NCI-H345 (cell line): ENCODE measurements at regions not wholly inside any gene's neighbourhood (a gene's known extent, or its start where the extent isn't known, plus 50 kb on each side); places are given as distances from the start of the nearest gene placed in this dataset.
A peak's percentile ranks its signal among the peaks of the same experiment; 100 is the strongest.

Experiments
- DNase-seq: peaks from one replicate; lab custom pipeline; 2025; lab: John Stamatoyannopoulos, UW

DNA sequence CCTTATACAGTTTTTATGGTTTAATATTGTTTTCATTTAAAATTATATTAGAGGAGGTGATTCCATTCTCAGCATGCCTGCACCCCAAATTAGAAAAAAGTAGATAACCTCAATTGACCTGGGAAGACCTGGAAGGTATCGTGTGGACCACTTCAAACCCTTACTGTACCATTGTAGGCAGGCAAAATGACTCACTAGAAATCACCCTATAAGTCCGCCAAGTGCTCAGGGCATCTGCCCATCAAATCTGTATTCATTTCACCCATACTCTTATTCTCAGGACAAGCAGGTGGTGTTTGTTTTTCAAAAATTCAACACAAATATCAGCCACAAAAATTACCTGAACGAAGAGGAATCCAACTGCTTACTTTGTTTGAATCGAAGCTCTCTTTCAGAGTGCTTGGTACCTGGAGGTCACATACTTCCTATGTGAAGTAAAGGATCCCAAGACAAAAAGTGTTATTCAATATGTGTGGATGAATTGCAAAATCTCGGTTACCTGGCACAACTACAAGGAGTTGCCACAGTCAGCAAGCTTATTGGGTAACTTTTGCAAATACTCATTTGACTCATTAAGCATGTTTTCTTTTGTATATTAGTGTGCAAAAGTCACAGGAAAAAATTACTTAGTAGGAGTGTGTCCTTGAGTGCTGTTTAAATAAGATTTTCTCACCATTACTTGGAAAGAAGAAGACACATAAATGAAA lies 216.2 kb downstream of the ENC1 start:
- no peak for DNase-seq

DNA sequence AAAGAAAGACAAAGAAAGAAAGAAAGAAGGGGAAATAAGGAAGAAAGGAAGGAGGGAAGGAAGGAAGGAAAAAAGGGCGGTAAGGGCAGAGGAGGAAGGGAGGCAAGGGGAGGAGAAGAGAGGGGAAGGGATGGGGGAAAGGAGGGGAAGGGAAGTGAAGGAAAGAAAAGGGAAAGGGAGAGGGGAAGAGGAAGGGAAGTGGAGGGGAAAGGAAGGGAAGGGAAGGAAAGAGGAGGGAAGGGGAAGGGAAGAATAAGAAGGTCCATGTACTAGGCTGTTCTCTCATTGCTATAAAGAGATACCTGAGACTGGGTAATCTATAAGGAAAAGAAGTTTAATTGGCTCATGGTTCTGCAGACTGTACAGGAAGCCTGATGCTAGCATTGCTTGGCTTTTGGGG lies 217.1 kb downstream of the ENC1 start:
- DNase-seq = no peak

GRCh38 chr5:74422671-74423070 lies 217.9 kb downstream of the ENC1 start:
- no peak for DNase-seq

- no peak for DNase-seq
These were observed 218.5 kb downstream of the ENC1 start for GRCh38 chr5:74422030-74422429.

DNA sequence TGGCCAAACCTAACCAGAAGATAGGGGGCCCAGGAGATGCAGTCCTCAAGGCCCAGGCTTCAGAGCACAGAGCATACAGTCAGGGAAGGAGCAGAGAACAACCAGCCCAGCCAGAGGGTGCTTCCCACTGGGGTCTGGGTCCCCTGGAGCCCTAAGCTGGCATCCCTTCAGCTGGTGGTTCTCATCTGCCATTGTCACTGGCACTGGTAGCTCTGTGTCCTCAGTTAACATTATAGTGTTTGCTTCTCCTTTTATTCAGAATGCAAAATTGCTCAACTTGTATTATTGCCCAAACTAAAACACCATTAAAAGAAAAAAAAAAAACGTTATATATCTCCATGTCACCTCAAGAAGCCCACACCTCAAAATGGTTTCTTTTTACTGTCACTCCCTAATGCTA lies 219.2 kb downstream of the ENC1 start:
- DNase-seq = no peak

DNA sequence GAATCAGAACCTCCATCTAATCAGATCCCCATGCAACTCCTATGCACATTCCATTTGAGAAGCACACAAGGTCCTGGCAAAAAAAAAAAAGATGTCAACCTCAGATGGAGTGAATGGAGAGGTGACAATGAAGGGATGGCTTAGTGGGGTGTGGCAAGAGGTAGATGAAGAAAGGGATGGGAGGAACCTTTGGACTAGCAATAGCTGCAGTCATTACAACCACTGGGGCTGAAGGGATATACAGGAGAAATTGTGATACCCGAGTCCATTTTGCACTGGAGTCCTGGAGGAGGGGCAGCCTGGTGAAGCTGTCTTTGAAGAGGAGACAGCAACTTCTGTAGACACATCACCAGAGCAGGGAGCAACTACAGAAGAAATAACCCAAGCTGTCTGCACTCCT lies 219.6 kb downstream of the ENC1 start:
- DNase-seq = no peak

DNA sequence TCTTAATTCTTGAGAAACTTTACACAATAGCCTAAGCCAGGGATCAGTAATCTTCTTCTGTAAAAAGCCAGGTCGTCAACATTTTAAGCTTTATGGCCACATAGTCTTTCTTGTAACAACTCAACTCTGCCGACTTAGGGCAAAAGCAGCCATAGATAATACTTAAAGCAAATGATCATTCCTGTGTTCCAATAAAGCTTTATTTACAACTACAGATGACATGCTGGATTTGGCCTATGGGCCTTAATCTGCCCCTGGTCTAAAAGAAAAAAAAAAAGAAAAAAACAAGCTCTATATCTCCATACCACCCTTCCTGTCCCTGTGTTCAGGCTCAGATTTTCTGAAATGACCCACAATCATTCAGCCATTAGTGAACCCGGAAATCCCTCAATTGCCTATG lies 220.3 kb downstream of the ENC1 start:
- DNase-seq = no peak

GRCh38 chr5:74419468-74419867 lies 221.1 kb downstream of the ENC1 start:
- no peak for DNase-seq

GRCh38 chr5:74418709-74419108 lies 221.8 kb downstream of the ENC1 start:
- DNase-seq = no peak

- no peak for DNase-seq
These were observed 222.3 kb downstream of the ENC1 start for GRCh38 chr5:74418261-74418660.

- DNase-seq = no peak
These were observed 224.8 kb downstream of the ENC1 start for GRCh38 chr5:74415695-74416102.

DNA sequence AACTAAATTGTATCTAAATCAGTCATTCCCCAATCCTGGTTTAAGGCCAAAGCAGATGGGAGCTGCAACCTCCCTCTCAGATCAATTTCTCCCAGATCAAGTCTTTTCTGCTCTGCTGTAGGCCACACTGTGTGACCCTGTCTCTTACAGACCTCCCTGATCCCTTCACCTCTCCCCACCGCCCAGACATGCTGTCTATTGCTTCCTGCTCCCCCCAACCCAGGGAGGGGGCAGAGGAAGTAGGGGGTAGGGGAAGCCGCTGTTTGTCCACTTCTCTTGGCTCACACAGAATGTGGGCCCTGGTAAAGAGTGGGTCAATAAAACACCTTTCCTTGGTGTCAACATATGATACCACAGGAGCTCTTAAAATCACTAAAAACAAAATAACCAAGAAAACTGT lies 226.3 kb downstream of the ENC1 start:
- DNase-seq = no peak

- DNase-seq = no peak
These were observed 227.0 kb downstream of the ENC1 start for GRCh38 chr5:74413403-74414048.

DNA sequence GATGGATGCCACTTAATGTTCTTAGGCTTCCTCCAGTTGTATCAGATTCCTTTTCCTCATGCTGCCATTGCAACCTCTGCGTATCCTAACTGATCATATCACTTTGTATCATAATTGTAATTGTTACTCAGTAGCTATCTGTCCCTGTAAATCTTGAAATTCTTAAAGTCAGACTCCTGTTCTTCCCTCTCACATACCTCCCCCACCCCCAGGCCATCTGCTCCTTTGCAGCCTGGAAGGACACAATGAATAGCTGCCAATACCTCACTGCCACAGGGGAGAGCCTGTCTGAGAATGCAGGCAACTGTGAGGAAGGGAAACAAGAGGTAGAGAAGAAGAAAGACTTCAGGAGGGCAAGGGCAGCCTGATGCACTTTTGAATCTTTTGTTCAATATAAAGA lies 228.5 kb downstream of the ENC1 start:
- DNase-seq = no peak

DNA sequence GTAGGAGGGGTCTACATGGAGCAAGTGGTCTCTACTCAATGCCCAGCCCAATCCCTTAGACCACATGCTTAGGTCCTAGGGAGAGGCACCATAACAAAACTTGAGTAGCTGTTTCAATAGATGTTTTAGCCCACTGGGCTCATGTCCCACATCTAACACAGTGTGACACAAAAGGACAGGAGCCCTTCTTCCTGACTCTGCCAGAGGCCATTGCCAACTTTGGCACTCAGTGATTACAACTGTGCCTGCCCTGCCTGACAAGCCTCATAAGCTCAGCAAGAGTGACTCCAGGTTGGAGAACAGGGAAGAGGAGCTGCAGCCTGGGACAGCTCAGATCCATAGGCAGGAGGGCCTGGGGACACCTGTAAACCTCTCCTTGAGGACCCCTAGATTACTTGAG lies 230.8 kb downstream of the ENC1 start:
- no peak for DNase-seq

GRCh38 chr5:74409166-74409706 lies 231.3 kb downstream of the ENC1 start:
- peak; percentile 54 for DNase-seq

GRCh38 chr5:74408150-74409043 lies 232.1 kb downstream of the ENC1 start:
- DNase-seq = peak; percentile 25

DNA sequence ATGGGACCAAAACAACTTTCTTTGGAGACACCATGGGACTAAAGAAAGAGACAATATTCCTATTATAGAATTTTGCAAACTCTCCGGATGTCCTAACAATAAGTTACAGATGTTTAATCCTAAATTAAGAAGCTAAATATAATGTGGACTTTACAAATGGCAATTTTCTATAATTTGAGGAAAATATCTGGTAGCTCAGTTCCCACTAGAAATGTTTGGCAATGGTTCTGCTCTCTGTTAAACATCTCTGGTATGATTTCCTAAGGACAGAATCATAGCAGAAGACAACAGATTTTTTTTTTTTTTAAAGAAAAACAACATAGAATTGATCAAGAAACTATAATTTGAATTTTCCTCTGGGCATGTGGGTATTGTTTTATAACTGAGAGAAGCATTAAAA lies 232.8 kb downstream of the ENC1 start:
- no peak for DNase-seq

- no peak for DNase-seq
These were observed 233.7 kb downstream of the ENC1 start for GRCh38 chr5:74406844-74407243.

- no peak for DNase-seq
These were observed 234.9 kb downstream of the ENC1 start for GRCh38 chr5:74405593-74405992.

DNA sequence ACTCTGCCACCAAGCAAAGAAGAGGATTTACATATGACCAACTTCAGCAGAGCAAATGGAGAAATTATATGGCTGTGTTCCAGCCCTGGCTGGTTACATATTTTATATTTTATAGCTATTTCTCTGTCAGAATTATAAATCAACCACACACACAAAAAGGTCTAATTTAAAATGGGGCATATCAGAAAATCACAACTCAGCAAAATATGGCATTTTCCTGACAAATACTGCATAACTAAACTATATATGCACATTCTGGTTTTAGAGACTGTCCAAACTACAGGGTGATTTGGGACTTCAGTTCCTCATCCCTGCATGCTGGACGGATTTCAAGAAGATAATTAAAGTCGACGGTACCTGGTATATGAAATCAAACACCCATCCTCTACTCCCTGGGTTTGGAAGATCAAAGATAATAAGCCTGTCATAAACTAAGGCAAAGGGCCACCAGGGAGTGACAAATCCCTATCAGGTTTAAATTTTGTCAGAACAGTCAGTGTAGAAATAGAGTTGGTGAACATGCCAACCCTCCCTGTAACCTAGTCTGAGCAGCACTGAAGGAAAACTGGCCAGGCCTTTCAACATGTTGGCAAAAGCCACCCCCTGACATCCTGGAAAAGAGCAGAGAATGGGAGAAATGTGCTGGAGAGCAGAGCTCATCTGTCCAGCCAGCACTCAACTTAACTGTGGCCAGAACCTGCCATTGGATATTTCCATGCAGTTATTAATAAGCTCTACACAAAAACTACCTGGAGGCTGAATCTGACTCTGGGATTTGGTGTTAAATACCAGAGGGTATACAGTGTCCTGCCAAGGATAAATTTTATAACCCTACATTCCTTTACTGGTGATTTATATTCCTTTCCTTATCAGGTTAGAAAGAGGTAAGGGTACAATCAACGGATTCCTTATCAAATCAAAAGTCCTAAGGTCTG lies 235.7 kb downstream of the ENC1 start:
- no peak for DNase-seq

DNA sequence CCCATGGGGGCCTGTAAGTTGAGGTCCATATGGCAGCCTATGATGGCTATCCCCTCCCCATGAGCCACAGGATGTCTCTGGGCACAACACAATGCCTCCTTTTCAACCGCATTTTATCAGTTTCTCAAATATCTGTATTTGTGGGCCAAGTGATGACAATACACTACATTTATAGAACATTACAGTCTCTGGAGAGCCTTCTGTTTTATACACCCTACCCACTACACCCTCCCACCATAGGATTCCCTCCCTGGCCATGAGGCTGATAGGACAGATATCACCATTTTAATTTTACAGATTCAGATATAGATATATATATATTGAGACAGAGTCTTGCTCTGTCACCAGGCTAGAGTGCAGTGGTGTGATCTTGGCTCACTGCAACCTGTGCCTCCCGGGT lies 236.8 kb downstream of the ENC1 start:
- DNase-seq = no peak
